ENCODE measurements at regions not wholly inside any gene's neighbourhood (a gene's known extent, or its start where the extent isn't known, plus 50 kb on each side); places are given as distances from the start of the nearest gene placed in this dataset.

DNA sequence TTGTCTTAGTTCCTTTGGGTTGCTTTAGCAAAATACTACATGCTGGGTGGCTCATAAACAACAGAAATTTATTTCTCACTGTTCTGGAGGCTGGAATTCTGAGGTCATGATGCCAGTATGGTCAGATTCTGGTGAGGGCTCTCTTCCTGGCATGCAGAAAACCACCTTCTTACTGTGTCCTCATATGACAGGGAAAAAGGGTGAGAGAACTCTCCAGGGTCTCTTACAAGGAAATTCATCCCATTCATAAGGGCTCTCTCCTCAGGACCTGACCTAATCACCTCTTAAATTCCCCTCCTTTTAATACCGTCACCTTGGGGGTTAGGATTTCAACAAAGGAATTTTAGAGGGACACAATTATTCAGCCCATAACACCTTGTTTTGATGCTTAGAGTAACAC, 243.1 kb upstream of the TNP1 start:
- no peak for DNase-seq

DNA sequence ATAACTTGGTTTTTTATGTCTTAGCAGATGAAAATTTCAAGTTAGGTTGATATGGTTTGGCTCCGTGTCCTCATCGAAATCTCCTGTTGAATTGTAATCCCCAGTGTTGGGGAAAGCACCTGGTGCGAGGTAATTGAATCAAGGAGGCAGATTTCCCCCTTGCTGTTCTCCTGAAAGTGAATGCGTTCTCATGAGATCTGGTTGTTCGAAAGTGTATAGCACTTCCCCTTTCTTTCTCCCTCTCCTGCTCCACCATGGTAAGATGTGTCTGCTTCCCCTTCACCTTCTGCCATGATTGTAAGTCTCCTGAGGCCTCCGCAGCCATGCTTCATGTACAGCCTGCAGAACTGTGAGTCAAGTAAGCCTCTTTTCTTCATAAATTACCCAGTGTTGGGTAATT, 242.1 kb upstream of the TNP1 start:
- DNase-seq = no peak

DNA sequence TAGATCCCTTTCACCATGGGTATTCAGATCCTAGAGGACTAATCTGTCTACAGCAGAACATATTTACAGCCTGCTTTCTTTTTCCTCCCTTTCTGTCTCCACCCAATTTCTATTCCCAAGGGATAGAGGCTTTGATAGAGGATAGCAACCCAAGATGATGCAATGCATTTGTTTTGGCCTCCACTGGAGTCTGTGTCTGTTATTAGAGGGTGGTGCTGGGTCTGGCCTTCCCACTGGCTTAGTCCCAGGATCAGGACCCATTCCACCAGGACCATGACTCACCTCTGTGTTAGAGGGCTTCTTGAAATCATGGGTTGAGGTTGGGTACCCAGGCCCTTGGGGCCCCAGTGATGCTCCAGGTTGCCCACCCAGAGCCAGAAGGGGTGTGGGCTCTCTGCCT, 239.7 kb upstream of the TNP1 start:
- DNase-seq = no peak

DNA sequence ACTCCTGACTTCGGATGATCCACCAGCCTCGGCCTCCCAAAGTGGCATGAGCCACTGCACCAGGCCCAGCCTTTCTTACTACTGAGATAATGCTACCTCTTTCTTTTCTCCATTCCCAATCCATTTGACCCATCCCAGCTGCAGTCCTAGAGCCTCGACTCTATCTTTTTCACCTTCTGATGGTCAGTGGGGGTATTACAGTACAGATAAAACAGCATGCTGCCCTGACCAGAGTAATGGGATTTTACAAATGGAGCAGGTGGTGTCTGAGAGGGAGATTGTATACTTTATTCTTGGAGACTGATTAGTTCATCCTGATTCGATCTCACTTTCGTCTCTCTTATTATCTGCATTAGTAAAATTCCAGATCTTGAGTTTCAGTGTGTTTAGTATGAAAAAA, 238.6 kb upstream of the TNP1 start:
- DNase-seq = no peak

DNA sequence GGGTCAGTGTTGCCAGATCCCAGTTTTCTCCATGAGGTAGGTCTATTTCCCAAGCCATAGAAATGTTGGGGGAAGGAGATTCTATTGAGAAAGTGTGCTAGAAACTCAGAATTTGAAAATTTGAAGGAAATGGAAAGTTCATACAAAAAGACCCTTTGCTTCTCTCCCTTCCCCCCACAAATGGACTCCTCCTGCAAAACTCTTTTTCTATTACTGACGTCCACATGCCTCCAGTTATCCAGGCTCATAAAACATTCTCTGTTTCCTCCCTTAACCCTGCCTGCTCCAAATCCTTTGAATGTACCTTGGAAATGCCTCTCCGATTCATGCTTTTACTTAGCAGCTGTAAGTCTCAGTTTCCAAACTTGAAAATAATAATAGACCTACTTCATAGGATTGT, 237.5 kb upstream of the TNP1 start:
- DNase-seq = no peak

DNA sequence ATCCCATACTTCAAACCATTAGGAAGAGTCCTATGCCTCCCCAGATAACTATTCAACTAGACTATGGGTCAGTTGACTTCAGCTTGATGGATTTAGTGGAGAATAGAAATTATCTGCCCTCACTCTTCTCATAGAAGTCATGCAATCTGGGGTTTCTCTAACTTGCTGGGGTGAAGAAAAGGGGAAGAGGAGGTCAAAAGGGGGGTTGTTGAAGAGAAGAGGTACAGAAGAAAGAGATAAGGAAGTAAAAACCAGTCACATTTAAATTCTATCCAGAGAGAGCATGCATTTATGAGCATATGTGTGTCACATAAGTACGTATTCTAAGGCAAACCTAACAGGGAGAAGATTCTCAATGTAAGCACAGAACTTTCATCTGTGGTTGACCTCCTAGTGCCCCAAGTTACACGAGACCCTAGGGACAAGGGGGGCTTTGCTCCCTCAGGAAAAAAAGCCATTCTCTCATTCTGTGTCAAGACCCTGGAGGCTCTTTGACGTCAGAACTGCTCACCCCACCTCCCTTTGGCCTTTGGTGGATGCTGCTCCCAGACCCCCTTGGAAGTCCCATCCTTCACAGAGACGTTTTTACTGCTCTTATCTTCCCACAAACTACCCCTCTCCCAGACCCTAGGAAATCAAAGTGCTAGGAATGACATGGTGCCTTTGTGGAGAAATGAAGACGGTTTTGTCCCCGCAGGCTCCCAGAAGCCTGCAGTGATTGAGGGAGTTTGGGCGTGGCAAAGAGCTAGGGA, 236.8 kb upstream of the TNP1 start:
- no peak for DNase-seq

DNA sequence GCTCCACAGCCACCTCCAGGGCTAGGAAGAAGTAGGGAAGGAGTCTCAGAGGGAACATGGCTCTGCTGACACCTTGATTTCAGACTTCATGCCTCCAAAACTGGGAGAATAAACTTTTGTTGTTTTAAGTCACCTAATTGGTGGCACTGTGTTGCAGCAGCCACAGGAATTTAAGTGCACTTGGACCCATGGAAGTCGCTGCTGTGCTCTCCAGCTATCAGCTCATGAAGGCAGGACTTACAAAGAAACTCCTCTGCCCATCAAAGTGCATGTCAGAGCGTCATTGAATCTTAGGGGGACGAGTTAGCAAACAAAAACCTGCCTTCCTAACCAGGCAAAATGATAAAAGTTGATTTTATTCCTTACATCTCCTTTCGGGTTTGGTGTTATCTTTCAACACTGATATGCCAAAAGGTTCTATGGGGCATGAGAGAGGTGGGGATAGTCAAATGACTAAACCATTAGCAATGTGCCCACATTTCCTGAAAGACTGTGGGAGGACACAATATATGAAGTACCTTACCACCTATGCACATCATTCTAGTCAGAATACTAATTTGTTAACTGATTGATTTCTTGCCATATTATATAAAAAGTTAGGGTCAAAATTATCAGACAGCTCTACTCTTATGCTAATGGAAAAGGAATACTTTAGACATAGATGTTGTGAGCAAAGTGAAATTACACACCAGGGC, 235.8 kb upstream of the TNP1 start:
- no peak for DNase-seq

DNA sequence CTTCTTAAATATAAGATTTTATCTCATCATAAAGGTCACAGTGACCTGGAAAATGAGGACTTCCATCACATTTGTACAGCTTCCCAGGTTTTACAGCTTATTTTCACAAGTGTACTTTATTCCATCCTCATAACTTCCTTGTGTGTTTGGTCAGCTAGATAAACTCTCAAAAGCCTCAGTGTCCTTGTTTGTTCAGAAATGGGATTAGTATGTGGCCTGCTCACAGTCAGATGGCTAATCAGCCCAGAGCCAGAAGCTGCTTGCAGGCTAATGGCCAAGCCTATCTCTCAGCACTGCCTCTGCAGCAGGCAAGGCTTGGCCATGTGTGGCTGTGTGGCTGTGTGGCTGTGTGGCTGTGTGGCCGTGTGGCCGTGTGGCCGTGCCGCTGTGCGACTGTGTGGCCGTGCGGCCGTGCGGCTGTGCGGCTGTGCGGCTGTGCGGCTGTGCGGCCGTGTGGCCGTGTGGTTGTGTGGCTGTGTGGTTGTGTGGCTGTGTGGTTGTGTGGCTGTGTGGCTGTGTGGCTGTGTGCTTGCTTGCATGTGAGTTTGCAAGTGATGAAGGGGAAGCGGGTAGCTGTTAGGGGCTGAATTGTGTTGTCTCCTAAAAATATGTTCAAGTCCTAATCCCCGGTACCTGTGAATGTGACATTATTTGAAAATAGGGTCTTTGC, 233.0 kb upstream of the TNP1 start:
- DNase-seq = no peak

DNA sequence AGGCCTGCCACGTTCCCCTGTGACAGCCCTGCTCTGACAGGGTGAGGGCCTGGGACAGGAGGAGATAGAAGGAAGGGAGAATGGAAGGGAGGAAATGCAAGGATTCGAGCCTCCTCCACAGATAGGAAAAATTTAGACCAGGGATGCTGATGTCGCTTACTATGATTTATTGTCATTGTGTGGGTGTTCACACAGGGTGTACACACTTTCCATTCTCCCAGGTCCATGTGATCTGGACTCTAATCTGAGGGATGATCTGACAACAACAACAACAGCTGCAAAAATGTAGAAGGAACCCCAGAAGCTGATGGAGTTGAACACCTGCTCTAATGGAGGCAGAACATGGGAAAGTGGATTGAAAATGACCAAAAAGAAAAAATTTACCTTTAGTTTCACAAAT, 231.7 kb upstream of the TNP1 start:
- no peak for DNase-seq

DNA sequence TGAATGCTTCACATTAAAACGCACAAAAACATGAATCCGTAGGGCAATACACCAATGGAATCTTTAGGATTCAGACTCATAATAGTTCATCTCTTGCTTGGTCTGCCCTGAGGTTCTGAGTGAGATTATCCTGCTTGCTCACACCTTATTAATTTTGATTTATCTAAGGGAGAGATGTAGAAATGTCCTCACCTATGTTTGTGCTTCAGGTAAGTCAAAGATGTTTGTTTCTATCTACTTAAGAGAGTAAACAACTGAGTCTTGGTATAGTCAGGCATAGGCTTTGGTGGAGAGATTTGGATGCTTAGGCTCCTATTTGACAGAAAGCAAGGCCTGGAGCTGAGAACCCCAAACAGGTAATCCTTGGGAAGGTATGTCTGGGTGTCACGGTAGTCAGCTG, 231.0 kb upstream of the TNP1 start:
- DNase-seq = no peak

DNA sequence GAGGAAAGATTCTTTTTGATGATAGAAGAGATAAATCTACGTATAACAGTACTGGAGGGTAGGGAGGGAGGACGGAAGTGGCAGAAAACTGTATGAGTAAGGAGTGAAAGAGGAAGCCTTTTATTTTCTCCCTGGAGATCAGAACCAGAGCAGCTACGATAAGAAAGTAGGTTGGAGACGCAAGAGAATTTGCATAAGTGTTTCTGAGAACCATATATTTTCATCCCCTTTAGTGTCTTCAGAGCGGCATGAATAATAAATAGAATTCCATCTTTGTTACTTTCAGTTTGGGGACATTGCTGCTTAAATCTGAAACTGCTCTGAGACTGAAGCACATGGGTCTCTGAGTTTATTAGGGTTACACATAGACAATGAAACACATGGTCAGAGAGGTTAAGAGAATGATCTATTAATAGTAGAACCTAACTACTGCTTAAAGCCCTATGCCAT, 230.2 kb upstream of the TNP1 start:
- no peak for DNase-seq

DNA sequence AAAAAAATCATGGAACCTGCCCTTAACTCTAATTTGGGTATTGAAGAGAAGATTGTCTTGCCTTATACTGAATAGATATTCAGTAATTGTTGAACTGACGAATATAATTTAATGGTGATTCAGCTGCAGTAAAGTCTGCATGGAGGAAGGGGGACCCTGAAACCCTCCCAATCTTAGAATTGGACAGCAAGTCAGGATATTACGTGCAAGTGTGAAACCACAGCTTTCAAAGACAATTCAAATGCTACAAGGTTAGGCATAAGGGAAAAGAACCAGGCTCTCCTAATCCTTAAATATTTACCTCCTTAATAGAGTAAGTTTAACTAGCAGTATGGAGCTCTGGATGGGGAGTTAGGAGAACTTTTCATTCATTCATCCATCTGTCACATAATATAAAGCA, 226.9 kb upstream of the TNP1 start:
- no peak for DNase-seq

DNA sequence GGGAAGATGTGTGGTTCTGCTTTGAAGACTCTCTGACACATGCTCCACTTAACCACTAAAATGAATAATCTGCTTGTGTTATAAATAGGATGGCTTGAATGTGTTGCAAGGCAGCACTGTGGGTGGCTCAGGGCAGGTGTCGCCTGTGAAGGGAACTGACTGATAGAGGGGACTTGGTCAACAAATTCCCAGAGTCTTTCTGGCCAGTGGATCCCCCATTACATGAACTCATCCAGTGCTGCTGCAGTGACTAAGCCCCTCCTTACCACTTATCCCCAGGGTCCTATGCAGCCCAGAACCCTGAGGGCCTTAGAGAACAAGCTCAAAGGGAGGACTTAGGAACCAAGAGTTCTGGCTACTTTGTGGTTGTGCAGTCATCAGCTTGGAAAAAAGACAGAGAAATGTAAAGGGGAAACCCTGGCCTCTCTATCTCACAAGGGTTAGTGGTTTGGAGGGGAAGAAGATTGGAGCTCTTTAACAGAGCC, 226.2 kb upstream of the TNP1 start:
- no peak for DNase-seq

DNA sequence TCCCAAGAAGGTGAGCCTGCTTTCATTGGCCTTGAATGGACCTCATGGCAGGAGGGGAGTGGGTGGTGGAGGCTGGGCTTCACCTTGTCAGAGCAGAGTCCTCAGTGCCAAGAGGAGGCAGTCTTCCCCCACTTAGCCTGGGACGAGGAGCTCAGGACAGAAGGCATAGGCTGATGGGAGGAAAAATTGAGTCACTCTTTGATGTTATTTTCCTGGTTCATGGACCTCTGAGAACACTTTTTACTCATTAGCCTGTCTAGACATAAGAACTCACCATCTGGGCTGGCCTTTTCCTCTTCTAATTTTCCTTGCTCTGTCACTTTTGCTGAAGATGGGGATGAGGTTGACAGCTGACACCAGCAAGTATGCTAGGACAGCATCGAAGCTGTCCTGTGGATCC, 225.7 kb upstream of the TNP1 start:
- DNase-seq = no peak

DNA sequence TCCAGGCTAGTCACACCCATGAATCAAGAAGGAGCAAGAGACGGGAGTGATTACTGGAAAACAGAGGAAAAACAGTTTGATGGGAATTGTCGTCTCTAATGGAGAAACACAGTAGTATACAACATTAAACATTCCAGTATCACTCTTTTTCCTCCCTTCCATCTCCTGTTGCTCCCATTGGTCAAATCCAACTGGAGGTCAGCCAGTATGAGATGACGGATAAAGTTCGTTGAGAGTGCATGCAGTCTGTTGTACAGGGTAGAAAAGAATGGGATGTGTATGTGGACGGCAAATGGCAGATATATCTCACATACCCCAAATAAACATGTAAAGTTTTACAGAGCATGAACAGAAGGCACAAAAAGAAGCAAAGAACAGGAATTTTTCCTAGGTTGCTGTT, 221.9 kb upstream of the TNP1 start:
- no peak for DNase-seq

DNA sequence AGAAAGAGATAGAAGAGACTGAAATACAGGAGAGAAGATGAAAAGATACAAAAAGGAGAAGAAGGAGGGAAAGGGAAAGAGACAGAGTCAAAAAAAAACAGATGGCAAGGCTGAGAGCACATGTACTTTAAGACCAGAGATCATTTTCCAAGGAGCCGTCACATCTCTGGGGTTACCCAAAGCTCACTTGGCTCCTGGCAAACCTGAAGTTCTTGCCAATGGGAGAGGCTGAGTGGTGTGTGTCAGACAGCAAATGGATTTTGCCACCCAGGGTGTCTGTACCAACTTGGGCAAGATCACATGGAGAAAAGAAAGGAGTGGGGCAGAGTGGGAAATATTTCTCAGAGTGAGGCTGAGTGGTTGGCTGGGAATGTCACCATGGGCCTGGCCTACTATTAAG, 219.3 kb upstream of the TNP1 start:
- no peak for DNase-seq

DNA sequence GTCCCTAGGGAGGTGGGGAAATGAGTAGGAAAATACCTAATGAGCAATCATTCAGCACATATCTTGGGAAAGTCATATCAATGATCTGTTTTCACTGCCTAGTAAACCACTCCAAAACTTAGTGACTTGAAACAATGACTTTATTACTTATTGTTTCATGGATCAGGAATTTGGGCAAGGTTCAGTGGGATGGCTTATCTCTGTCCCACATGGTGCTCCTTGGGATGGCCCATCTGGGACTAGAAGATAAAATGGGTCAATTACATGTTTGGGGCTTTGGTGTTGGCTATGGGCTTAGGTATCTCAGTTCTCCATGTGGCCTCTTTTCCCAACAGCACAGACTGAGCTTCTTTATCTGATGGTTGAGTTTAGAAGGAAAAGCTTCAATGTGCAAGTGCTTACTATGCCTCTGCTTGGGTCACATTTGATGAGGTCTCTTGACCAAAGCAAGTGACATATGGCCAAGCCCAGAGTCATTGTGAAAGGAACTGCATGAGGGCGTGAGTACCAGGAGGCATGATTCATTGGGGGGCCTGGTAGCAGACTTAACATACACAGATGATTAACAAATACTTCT, 218.1 kb upstream of the TNP1 start:
- no peak for DNase-seq

DNA sequence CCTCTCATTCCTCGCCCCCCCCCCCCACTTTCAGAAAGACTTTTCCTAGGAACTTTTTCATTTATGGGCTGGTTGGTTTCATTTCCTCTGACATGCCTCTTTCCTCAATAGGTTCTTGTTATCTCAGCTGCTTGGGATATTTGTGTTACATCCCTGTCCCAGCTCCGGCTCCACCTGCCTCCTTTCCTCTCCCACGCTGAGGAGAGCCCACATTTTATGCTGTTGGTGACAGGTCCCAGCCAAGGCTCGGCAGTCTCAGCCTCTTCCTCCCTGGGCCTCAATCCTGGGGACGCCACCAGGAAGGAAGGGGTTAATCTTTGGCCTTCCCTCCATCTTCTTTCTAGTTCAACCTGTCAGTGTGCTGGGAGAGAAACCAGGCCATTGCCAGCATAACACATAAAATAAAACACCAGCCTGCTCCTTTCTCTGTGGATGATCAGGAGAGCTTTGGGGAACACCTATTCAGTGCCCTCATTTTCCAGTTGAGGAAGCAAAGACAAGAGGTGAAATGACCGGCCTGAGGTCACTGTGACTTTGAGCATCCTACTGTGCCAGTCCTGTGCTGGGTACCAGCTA, 216.9 kb upstream of the TNP1 start:
- no peak for DNase-seq

DNA sequence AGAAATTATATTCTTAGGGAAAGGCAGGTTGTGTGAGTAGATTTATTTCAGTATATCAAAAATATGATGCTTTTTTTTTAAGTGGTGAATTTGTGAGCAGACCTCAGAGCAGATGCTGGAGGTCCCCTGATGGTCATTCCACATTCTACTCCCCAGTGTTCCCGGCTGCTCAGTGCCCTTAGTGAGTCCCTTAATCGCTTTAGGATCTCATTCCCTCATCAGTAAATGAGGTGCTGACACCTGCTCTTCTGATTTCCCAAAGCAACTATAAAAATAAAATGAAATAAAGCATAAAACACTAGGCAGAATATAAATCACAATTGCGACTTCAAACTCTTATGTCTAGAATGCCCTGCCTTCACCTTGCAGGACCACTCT, 216.2 kb upstream of the TNP1 start:
- DNase-seq = no peak

DNA sequence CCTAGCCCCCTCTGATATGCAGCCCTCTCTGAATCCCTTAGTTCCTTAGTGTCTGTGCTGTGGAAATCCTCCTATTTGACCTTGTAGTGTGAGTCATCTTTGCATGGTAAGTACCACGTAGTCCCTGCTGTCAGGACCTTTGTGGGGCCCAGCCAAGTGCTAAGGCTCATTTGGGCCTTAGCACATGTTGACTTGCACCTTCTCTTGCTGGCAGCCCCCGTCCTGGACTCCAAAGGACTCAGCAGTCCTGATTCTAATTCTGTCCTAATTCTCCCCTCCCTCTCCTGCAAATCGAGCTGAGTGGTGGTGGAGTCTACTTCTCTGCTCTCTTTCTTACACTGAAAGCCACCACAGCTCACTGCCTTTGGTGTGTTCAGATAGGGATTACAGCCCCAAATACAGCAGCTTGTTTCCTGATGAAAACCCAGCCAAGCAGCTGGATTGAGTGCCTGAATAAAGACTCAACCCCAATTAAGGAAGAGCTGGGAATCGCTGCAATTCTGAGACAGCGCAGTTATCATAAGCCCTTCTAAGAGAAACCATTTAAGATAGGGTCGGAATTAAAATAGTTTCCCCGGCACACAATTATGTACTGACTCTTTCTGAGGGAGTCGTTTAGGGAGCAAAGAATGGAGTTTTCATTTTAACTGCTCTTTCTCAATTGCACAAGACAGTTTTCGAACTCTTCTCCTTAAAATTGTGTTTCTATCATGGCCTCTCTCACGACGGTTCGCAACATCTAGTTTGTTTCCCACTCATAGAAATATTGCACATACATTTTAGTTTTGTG, 215.6 kb upstream of the TNP1 start:
- no peak for DNase-seq

DNA sequence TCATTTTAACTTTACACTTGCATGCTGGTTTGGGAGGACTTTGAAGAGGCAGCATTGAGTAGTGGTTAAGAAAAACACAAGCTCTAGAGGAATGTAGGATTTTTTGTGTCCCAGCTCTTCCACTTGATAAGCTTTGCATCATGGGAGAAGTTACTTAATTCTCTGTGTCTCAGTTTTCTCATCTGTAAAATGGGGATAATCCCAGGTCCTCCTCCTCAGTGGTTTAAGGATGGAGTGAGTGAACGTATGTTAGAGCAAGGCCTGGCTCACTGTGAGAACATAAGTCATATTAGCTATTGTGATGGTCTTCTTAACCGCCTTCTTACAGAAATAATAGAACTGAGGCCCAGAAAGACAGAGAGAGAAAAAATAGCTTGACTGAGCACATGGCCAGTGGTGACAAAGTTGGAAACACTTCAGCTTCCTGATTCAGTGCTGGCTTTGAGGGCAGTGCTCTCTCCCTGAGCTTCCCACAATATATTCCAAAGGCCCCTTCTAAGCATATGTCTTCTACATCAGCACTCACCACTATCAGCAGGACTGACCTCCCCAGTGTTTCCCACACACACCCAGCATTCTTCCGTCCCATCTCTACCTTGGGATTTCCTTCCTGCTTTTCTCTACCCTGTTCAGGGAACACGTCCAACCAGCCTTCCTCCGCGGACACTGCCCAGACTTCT, 214.9 kb upstream of the TNP1 start:
- no peak for DNase-seq

DNA sequence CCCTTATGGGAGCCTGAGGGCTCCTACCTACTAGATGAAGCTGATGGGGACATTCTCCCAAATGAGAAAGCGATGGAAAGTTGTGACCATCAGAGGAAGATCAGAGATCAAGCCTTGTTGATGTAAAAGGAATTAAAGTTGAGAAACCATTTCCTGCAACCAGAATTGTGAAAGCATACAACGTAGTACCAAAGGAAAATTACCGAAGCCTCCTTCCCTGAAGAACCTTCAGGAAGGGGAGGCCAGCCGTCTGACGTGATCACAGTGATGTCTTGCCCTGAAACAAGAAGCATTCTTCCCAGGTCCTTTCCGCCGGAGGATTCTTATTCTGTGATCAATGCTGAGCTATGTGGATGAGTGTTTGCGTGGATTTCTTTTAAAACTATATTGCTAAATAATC, 211.6 kb upstream of the TNP1 start:
- no peak for DNase-seq

Data from central memory CD4-positive, alpha-beta T cell (primary cell).